ENCODE measurements at regions not wholly inside any gene's neighbourhood (a gene's known extent, or its start where the extent isn't known, plus 50 kb on each side); places are given as distances from the start of the nearest gene placed in this dataset.

DNA sequence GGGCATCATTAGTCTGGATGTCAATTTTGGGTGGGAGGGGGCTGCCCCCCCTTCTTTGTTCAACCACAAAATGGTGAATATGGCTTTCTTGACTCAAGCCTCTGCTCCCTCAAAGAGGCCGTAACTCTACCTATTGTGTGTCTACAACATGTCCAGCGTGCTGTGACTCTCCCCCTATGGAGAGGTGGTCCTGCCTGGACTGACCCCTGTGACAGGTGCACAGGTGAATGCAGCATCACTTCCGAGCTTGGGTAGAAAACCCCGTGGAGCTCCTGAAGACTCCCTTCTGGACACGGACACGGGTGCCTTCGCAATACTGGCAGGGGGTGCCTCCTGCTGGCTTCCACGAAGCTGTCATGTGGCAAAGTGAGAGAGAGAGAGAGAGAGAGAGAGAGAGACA, 397.8 kb downstream of the GALR1 start:
- POLR2A ChIA-PET: no interaction called here
- DNase-seq: no peak
- H3K27ac Mint-ChIP-seq: no peak overlapping the region
- no peak overlapping the region for H3K4me3 Mint-ChIP-seq
- H3K36me3 Mint-ChIP-seq: peaks cover 2% of the 10 kb centered on the region
- H3K4me1 Mint-ChIP-seq (ENCODE audit: low read depth): no peaks in the 10 kb centered on the region
- peaks cover 8% of the 10 kb centered on the region for H3K27me3 Mint-ChIP-seq
- H3K9me3 Mint-ChIP-seq: peaks cover 5% of the 10 kb centered on the region
- intact Hi-C loops (cut with micrococcal nuclease): no loop called here
- CTCF ChIA-PET: no interaction called here

- H3K27me3 Mint-ChIP-seq: peaks cover 6% of the 10 kb centered on the region
- intact Hi-C loops (cut with micrococcal nuclease): no loop called here
- ChIA-PET CTCF (interaction anchor here (1.6 kb wide), 1 partner anchor 846 kb away, joined by 4 read pairs; no protein-coding TSS in a partner anchor), POLR2A (no interaction called here)
- H3K9me3 Mint-ChIP-seq: peaks cover 5% of the 10 kb centered on the region
- H3K36me3 Mint-ChIP-seq: peaks cover 2% of the 10 kb centered on the region
- H3K27ac Mint-ChIP-seq: no peak overlapping the region
- no peak for DNase-seq
- no peak overlapping the region for H3K4me3 Mint-ChIP-seq
- H3K4me1 Mint-ChIP-seq (ENCODE audit: low read depth): no peaks in the 10 kb centered on the region
Measured at GRCh38 chr18:77648411-77648810, 398.8 kb downstream of the GALR1 start.

DNA sequence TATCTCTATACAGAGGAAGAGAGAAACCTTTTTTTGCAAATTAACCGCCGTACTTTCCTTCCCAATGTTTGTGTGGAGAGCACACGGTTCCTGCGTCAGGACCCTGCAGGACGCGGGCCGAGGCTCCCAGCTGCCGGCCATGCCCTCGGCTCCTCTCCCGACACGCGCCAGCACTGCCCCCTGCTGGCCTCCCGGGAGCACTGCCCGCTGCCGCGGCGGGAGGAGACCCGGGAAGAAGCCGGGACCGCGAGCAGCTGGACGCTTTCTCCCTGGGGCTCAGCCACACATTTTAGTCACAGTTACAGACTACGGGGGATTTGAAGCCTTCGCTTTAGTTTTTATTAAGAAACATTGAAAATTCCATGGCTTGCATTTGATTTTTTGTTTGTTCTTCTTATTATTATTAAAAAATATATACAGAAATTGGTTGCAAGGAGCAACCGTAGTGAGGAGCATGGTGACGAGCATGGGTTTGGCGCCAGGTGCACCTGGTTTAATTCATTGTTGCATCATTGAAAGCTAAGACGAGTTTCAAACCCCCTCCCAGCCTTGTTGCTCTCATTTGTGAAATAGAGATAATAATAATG, 401.2 kb downstream of the GALR1 start:
- intact Hi-C loops (cut with micrococcal nuclease): loop anchor here (2.0 kb wide), 1 partner anchor 848 kb away; no protein-coding TSS in a partner anchor
- H3K9me3 Mint-ChIP-seq: peaks cover 4% of the 10 kb centered on the region
- ChIA-PET POLR2A (no interaction called here), CTCF (interaction anchor here (0.6 to 1.5 kb wide), 11 partner anchors 36 to 850 kb away, joined by 3 to 10 read pairs (median 4); no protein-coding TSS in a partner anchor)
- peaks cover 9% of the 10 kb centered on the region for H3K27me3 Mint-ChIP-seq
- peaks cover 2% of the 10 kb centered on the region for H3K36me3 Mint-ChIP-seq
- H3K4me1 Mint-ChIP-seq (ENCODE audit: low read depth): no peaks in the 10 kb centered on the region
- no peak overlapping the region for H3K27ac Mint-ChIP-seq
- peak; percentile 75 for DNase-seq
- no peak overlapping the region for H3K4me3 Mint-ChIP-seq

- DNase-seq: no peak
- Mint-ChIP-seq H3K36me3 (no peaks in the 10 kb centered on the region), H3K9me3 (no peaks in the 10 kb centered on the region), H3K4me3 (no peak overlapping the region), H3K27ac (no peak overlapping the region), H3K4me1 (ENCODE audit: low read depth) (no peaks in the 10 kb centered on the region), H3K27me3 (peaks cover 9% of the 10 kb centered on the region)
- POLR2A ChIA-PET: no interaction called here
- intact Hi-C loops (cut with micrococcal nuclease): loop anchor here (2.0 kb wide), 1 partner anchor 849 kb away; no protein-coding TSS in a partner anchor
- CTCF ChIA-PET: interaction anchor here (0.6 to 1.5 kb wide), 10 partner anchors 37 to 850 kb away, joined by 3 to 10 read pairs (median 4); no protein-coding TSS in a partner anchor
Measured at GRCh38 chr18:77651441-77651840, 401.8 kb downstream of the GALR1 start.

DNA sequence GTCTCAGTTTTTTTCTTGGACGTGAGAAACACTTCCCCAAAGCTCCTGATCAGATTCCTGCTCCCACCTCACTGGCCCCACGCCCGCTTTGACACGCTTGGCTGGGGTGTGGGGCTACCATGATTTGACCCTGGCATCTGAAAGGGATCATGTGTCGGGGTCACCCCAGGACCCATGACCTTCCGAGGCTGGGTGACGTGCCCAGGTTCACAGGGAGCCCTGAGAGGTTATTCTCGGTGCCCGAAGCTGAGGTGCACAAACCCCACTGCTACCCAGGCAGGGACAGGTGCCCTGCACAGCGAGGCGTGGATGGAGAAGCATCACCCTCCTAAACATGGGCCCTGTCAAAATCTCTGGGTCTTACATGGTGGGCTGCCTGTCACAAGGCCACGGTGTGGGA, 404.1 kb downstream of the GALR1 start:
- Mint-ChIP-seq H3K4me3 (no peak overlapping the region), H3K4me1 (ENCODE audit: low read depth) (no peaks in the 10 kb centered on the region), H3K27ac (no peak overlapping the region), H3K9me3 (no peaks in the 10 kb centered on the region), H3K27me3 (peaks cover 7% of the 10 kb centered on the region), H3K36me3 (no peaks in the 10 kb centered on the region)
- POLR2A ChIA-PET: no interaction called here
- intact Hi-C loops (cut with micrococcal nuclease): no loop called here
- DNase-seq: no peak
- CTCF ChIA-PET: no interaction called here

DNA sequence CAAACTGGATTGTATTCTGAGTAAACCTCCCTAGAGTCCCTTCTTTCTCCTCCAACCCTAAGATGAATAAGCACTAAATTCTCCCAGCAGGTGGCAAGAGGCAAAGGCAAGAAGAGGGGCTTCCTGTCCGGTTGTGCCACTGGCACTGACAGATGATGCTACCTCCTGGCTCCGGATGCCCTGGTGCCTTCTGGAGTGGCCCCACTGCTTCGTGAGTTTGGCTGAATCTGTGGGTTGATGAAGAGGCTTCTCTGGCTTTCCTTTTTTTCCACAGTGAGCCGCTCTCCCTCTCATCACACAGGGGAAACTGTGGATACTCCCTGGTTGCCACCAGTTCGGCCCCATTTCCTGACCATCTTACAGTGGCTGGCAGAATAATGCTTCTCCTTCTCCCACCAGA, 404.7 kb downstream of the GALR1 start:
- CTCF ChIA-PET: no interaction called here
- Mint-ChIP-seq H3K27ac (no peak overlapping the region), H3K27me3 (peaks cover 7% of the 10 kb centered on the region), H3K4me1 (ENCODE audit: low read depth) (no peaks in the 10 kb centered on the region), H3K9me3 (no peaks in the 10 kb centered on the region), H3K36me3 (no peaks in the 10 kb centered on the region), H3K4me3 (no peak overlapping the region)
- POLR2A ChIA-PET: no interaction called here
- intact Hi-C loops (cut with micrococcal nuclease): no loop called here
- DNase-seq: no peak

- H3K27ac Mint-ChIP-seq: no peak overlapping the region
- H3K9me3 Mint-ChIP-seq: no peaks in the 10 kb centered on the region
- ChIA-PET POLR2A (no interaction called here), CTCF (no interaction called here)
- no peaks in the 10 kb centered on the region for H3K36me3 Mint-ChIP-seq
- intact Hi-C loops (cut with micrococcal nuclease): no loop called here
- no peak for DNase-seq
- H3K27me3 Mint-ChIP-seq: peaks cover 8% of the 10 kb centered on the region
- no peaks in the 10 kb centered on the region for H3K4me1 Mint-ChIP-seq (ENCODE audit: low read depth)
- no peak overlapping the region for H3K4me3 Mint-ChIP-seq
Measured at GRCh38 chr18:77657651-77658298, 408.1 kb downstream of the GALR1 start.

DNA sequence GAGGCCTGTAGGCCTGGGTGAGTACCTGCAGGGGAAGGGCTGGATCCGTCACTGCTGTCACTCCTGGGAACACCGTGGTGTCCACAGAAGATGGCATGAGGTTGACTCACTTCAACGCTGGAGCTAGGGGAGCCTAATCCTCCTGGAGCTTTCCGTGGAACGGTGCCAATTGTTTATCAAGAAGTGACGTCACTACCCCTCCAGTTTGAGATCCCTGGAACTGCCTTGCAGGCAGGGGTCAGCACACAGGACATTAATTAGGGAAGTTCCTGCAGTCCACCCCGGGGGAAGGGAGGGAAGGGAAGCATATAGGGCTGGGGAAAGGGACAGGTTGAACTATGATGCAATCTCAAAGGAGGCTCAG, 408.6 kb downstream of the GALR1 start:
- H3K27me3 Mint-ChIP-seq: peaks cover 9% of the 10 kb centered on the region
- H3K4me3 Mint-ChIP-seq: no peak overlapping the region
- no peaks in the 10 kb centered on the region for H3K36me3 Mint-ChIP-seq
- no peaks in the 10 kb centered on the region for H3K4me1 Mint-ChIP-seq (ENCODE audit: low read depth)
- intact Hi-C loops (cut with micrococcal nuclease): no loop called here
- POLR2A ChIA-PET: no interaction called here
- H3K27ac Mint-ChIP-seq: no peak overlapping the region
- no peaks in the 10 kb centered on the region for H3K9me3 Mint-ChIP-seq
- DNase-seq: no peak
- CTCF ChIA-PET: no interaction called here

DNA sequence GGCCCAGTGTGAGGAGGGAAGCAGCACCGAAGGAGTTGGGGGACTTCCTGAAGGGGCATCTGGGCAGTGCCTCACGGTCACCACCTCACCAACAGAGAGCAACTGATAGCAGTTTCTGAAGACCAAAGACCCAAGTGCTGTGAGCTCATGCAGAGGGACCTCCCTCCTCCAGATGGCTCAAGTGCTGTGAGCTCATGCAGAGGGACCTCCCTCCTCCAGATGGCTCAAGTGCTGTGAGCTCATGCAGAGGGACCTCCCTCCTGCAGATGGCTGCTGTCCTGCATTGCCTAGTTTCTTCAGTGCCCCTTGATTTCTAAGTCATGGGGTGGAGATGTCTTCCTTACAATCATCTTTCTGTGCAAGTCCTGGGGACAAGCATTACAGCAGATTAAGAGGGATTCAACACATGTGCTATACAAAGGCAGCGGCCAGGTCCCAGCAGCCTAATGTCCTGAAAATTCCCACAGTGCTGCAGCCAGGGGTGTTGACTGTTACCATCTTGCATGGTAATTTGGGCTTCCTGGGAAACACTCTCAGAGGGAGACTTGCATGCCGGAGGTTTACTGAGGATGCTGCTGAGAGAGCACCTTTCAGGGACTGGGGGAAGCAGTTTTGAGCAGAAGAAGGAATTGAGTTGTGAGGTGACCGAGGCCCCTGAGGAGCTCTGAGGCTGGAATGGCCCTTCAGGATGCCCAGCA, 409.3 kb downstream of the GALR1 start:
- peaks cover 6% of the 10 kb centered on the region for H3K27me3 Mint-ChIP-seq
- no peak for DNase-seq
- no peaks in the 10 kb centered on the region for H3K9me3 Mint-ChIP-seq
- no peak overlapping the region for H3K4me3 Mint-ChIP-seq
- intact Hi-C loops (cut with micrococcal nuclease): no loop called here
- no peak overlapping the region for H3K27ac Mint-ChIP-seq
- H3K36me3 Mint-ChIP-seq: no peaks in the 10 kb centered on the region
- POLR2A ChIA-PET: no interaction called here
- no peaks in the 10 kb centered on the region for H3K4me1 Mint-ChIP-seq (ENCODE audit: low read depth)
- CTCF ChIA-PET: no interaction called here

DNA sequence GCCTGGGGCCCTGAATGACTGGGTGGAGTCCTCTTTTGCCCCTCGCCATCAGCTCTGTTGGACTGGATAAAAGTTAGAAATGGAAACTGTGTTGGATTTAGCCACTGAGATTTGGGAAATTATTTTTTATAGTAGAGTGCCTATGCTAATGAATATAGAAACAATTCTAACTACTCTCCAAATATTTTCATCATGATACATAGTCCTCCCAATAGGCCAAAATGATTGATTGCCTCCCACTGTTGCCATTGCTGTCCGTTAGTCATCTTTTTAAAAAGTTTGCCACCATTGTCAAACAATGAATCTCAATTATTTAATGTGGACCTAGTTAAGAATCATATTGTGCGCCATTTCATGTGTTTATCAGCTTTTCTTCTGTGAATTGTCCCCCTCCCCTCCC, 417.0 kb downstream of the GALR1 start:
- H3K4me1 Mint-ChIP-seq (ENCODE audit: low read depth): no peaks in the 10 kb centered on the region

DNA sequence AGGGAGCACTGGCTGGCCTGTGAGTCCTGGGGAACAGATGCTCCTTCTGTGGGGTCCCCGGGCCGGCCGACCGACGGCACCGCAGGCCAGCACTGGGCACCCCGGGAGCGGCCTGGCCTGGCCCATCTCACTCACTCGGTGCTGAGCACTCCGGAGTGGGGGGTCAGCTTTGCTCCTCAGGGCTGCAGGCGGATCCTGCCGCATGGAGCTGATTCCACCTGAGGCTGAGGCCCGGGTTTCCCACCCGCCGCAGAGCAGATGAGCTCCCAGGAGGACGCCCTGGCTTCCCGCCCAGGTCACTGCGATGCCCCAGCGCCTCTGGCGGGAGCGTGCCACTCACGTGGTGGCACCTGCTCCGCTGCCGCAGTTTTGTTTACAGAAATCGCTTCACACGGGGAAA, 418.6 kb downstream of the GALR1 start:
- intact Hi-C loops (cut with micrococcal nuclease): no loop called here
- ChIA-PET POLR2A (no interaction called here), CTCF (no interaction called here)
- DNase-seq: no peak
- Mint-ChIP-seq H3K9me3 (no peaks in the 10 kb centered on the region), H3K4me3 (no peak overlapping the region), H3K27me3 (peaks cover 6% of the 10 kb centered on the region), H3K27ac (no peak overlapping the region), H3K36me3 (no peaks in the 10 kb centered on the region), H3K4me1 (ENCODE audit: low read depth) (no peaks in the 10 kb centered on the region)

More for the DNA sequence above, 417.0 kb downstream of the GALR1 start:
- CTCF ChIA-PET: no interaction called here
- Mint-ChIP-seq H3K4me3 (no peak overlapping the region), H3K9me3 (no peaks in the 10 kb centered on the region), H3K36me3 (no peaks in the 10 kb centered on the region), H3K27me3 (peaks cover 9% of the 10 kb centered on the region), H3K27ac (no peak overlapping the region)
- intact Hi-C loops (cut with micrococcal nuclease): no loop called here
- POLR2A ChIA-PET: no interaction called here
- no peak for DNase-seq

DNA sequence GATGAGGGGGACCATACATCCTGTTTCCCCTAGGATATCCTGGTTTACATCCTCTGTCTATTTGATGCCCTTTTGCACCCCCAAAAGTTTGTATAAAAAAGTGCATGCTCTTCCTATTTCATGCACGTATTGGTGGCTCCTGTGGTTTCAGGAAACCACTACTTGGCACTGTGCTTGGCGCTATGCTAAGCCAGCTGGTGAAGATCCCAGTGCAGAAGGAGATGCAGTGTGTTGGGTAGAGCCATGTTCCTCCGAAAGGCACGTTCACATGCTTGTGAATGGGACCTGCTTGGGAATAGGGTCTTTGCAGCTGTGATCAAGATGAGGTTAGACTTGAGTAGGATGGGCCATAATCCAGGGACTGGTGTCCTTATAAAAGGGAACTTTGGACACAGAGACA, 419.7 kb downstream of the GALR1 start:
- ChIA-PET POLR2A (no interaction called here), CTCF (no interaction called here)

More for the DNA sequence above, 419.7 kb downstream of the GALR1 start:
- Mint-ChIP-seq H3K4me1 (ENCODE audit: low read depth) (no peaks in the 10 kb centered on the region), H3K36me3 (no peaks in the 10 kb centered on the region), H3K9me3 (no peaks in the 10 kb centered on the region), H3K27me3 (peaks cover 6% of the 10 kb centered on the region), H3K4me3 (no peak overlapping the region), H3K27ac (no peak overlapping the region)
- intact Hi-C loops (cut with micrococcal nuclease): no loop called here
- DNase-seq: no peak
